GM23338 (cell line): ENCODE measurements at regions not wholly inside any gene's neighbourhood (a gene's known extent, or its start where the extent isn't known, plus 50 kb on each side); places are given as distances from the start of the nearest gene placed in this dataset.

ENCODE experiments used
- ATAC-seq: fragments of 200-7000 bp; cut with Tn5 transposase; 3 replicates; pipeline ENCODE4 v1.9.1; 2020
- DNase-seq: peaks from one replicate; pipeline ENCODE4 v3.0.0-alpha.2; 2015; ENCODE audit warnings: low spot score
- H2AFZ ChIP-seq: fragments of 200-600 bp; sonication (generic); 2 replicates; pipeline ENCODE4 v1.8.0; 2016; ENCODE audit warnings: antibody characterized with exemption, mild to moderate bottlenecking, moderate library complexity
- H3F3A ChIP-seq: fragments of 200-600 bp; sonication (generic); replicated peaks from 2 replicates; pipeline ENCODE4 v1.8.0; 2017; ENCODE audit warnings: antibody characterized with exemption, mixed run types, low read depth
- H3K27ac ChIP-seq: fragments of 200-600 bp; sonication (generic); 2 replicates; pipeline ENCODE4 v1.6.1; 2016; ENCODE audit warnings: low read depth
- H3K27me3 ChIP-seq: fragments of 200-600 bp; sonication (generic); 2 replicates; pipeline ENCODE4 v1.8.0; 2016; ENCODE audit warnings: mild to moderate bottlenecking, mixed run types, moderate library complexity; ENCODE audit not compliant: insufficient read depth
- H3K36me3 ChIP-seq: fragments of 200-600 bp; sonication (generic); 2 replicates; pipeline ENCODE4 v1.8.0; 2016; ENCODE audit warnings: mild to moderate bottlenecking; ENCODE audit not compliant: insufficient read depth
- H3K4me1 ChIP-seq: fragments of 200-600 bp; sonication (generic); 2 replicates; pipeline ENCODE4 v1.8.0; 2016; ENCODE audit warnings: mild to moderate bottlenecking, moderate library complexity; ENCODE audit not compliant: insufficient read depth
- H3K4me2 ChIP-seq: fragments of 200-600 bp; sonication (generic); 2 replicates; pipeline ENCODE4 v1.7.1; 2017; ENCODE audit warnings: mixed run types
- H3K4me3 ChIP-seq: fragments of 200-600 bp; sonication (generic); 2 replicates; pipeline ENCODE4 v1.6.1; 2016; ENCODE audit warnings: mixed run types
- H3K79me2 ChIP-seq: fragments of 200-600 bp; sonication (generic); replicated peaks from 2 replicates; pipeline ENCODE4 v1.8.0; 2017; ENCODE audit warnings: mild to moderate bottlenecking; ENCODE audit not compliant: insufficient read depth
- H3K9me2 ChIP-seq: fragments of 200-600 bp; sonication (generic); 2 replicates; pipeline ENCODE4 v1.8.0; 2017; ENCODE audit not compliant: insufficient read depth
- H4K20me1 ChIP-seq: fragments of 200-600 bp; sonication (generic); replicated peaks from 2 replicates; pipeline ENCODE4 v1.8.0; 2017; ENCODE audit warnings: mild to moderate bottlenecking; ENCODE audit not compliant: insufficient read depth
- H3K27ac Mint-ChIP-seq: 2 replicates; pipeline ENCODE4 v1.8.0; 2020; ENCODE audit warnings: inconsistent platforms, mild to moderate bottlenecking, moderate library complexity, mixed read lengths
- H3K27me3 Mint-ChIP-seq: 3 replicates; pipeline ENCODE4 v1.8.0; 2022; ENCODE audit warnings: low read depth, mild to moderate bottlenecking, moderate library complexity, mixed read lengths, inconsistent platforms; ENCODE audit not compliant: insufficient read depth, poor library complexity
- H3K36me3 Mint-ChIP-seq: 3 replicates; pipeline ENCODE4 v1.8.0; 2021; ENCODE audit warnings: low read depth, mild to moderate bottlenecking, inconsistent platforms, moderate library complexity, mixed read lengths
- H3K4me1 Mint-ChIP-seq: 3 replicates; pipeline ENCODE4 v1.8.0; 2020; ENCODE audit warnings: mild to moderate bottlenecking, inconsistent platforms, mixed read lengths
- H3K4me3 Mint-ChIP-seq: 3 replicates; pipeline ENCODE4 v1.8.0; 2021; ENCODE audit warnings: moderate library complexity, mild to moderate bottlenecking, inconsistent platforms, mixed read lengths
- H3K9me3 Mint-ChIP-seq: 3 replicates; pipeline ENCODE4 v1.8.0; 2020; ENCODE audit warnings: moderate library complexity, mild to moderate bottlenecking, inconsistent platforms, mixed read lengths
- EZH2 ChIP-seq: fragments of 200-600 bp; sonication (generic); IDR thresholded peaks from one replicate; pipeline ENCODE4 v1.8.0; 2017; ENCODE audit warnings: antibody characterized with exemption, mild to moderate bottlenecking, low read depth; ENCODE audit not compliant: unreplicated experiment
- EZH2phosphoT487 ChIP-seq: fragments of 200-600 bp; sonication (generic); IDR thresholded peaks from one replicate; pipeline ENCODE4 v1.8.1; 2018; ENCODE audit warnings: antibody characterized with exemption; ENCODE audit not compliant: unreplicated experiment
- JUNB ChIP-seq: IDR thresholded peaks from one replicate; pipeline ENCODE4 v1.6.1; 2016; ENCODE audit warnings: antibody characterized with exemption; ENCODE audit not compliant: unreplicated experiment
- NANOG ChIP-seq: IDR thresholded peaks from 2 replicates; pipeline ENCODE4 v1.6.1; 2016; ENCODE audit warnings: antibody characterized with exemption, borderline replicate concordance
- STAT1 ChIP-seq: IDR thresholded peaks from one replicate; pipeline ENCODE4 v1.6.1; 2016; ENCODE audit warnings: antibody characterized with exemption; ENCODE audit not compliant: unreplicated experiment
- ZNF114 ChIP-seq: fragments of 250-450 bp; sonication (Bioruptor Pico); IDR thresholded peaks from 2 replicates; pipeline ENCODE4 v1.5.0; 2020; ENCODE audit warnings: mild to moderate bottlenecking, moderate library complexity
- ZNF331 ChIP-seq: fragments of 250-450 bp; sonication (Bioruptor Pico); IDR thresholded peaks from 2 replicates; pipeline ENCODE4 v1.5.0; 2020; ENCODE audit warnings: low read depth, mild to moderate bottlenecking, moderate library complexity
- ZNF462 ChIP-seq: fragments of 250-450 bp; sonication (Bioruptor Pico); IDR thresholded peaks from 2 replicates; pipeline ENCODE4 v1.5.0; 2020; ENCODE audit warnings: mild to moderate bottlenecking, moderate library complexity
- TF ChIP-seq, protein P1 (sequence below), 2 experiments: fragments of 200-600 bp in 1 of 2; sonication (generic) in 1 of 2; conservative IDR thresholded peaks; 2 replicates each; pipeline versions ENCODE4 v1.5.1 to v1.6.1; 2016 to 2017; ENCODE audit warnings: antibody characterized with exemption in 2 of 2, low read depth in 2 of 2, mild to moderate bottlenecking in 2 of 2, moderate library complexity in 1 of 2
- TF ChIP-seq, protein P2 (sequence below): IDR thresholded peaks from 2 replicates; pipeline ENCODE4 v1.6.1; 2016; ENCODE audit warnings: antibody characterized with exemption

GRCh38 chr18:6639305-6639704, 90.2 kb upstream of the ARHGAP28 start:
- H3K4me1 Mint-ChIP-seq: peaks cover 27% of the 10 kb centered on the region

More at GRCh38 chr18:6639305-6639704, 90.2 kb upstream of the ARHGAP28 start:
- Histone ChIP-seq H2AFZ (no peak overlapping the region), H3K4me1 (peaks cover 13% of the 10 kb centered on the region), H3F3A (no peaks in the 10 kb centered on the region), H3K79me2 (no peaks in the 10 kb centered on the region), H3K27ac (no peak overlapping the region), H3K9me2 (no peaks in the 10 kb centered on the region), H3K27me3 (no peaks in the 10 kb centered on the region), H3K4me2 (no peak overlapping the region), H3K4me3 (no peak overlapping the region), H3K36me3 (no peaks in the 10 kb centered on the region), H4K20me1 (no peaks in the 10 kb centered on the region)
- no peak for DNase-seq
- peaks cover 6% of the 10 kb centered on the region; the same call in 1 of the 3 replicates for H3K9me3 Mint-ChIP-seq
- H3K4me3 Mint-ChIP-seq: no peak overlapping the region
- peaks cover 1% of the 10 kb centered on the region for H3K27me3 Mint-ChIP-seq
- TF ChIP-seq STAT1 (no peak), JUNB (no peak), ZNF331 (CRISPR knock-in tag) (no peak), NANOG (no peak), EZH2phosphoT487 (no peak), ZNF462 (CRISPR knock-in tag) (no peak), ZNF114 (CRISPR knock-in tag) (no peak), EZH2 (no peak)
- TF ChIP-seq, protein P1, sequence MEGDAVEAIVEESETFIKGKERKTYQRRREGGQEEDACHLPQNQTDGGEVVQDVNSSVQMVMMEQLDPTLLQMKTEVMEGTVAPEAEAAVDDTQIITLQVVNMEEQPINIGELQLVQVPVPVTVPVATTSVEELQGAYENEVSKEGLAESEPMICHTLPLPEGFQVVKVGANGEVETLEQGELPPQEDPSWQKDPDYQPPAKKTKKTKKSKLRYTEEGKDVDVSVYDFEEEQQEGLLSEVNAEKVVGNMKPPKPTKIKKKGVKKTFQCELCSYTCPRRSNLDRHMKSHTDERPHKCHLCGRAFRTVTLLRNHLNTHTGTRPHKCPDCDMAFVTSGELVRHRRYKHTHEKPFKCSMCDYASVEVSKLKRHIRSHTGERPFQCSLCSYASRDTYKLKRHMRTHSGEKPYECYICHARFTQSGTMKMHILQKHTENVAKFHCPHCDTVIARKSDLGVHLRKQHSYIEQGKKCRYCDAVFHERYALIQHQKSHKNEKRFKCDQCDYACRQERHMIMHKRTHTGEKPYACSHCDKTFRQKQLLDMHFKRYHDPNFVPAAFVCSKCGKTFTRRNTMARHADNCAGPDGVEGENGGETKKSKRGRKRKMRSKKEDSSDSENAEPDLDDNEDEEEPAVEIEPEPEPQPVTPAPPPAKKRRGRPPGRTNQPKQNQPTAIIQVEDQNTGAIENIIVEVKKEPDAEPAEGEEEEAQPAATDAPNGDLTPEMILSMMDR (conservative IDR thresholded peaks at IDR 0.05; ENCODE audit: low read depth in 2 of 2): no peak
- TF ChIP-seq, protein P2, sequence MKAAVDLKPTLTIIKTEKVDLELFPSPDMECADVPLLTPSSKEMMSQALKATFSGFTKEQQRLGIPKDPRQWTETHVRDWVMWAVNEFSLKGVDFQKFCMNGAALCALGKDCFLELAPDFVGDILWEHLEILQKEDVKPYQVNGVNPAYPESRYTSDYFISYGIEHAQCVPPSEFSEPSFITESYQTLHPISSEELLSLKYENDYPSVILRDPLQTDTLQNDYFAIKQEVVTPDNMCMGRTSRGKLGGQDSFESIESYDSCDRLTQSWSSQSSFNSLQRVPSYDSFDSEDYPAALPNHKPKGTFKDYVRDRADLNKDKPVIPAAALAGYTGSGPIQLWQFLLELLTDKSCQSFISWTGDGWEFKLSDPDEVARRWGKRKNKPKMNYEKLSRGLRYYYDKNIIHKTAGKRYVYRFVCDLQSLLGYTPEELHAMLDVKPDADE: no peak
- ATAC-seq: no peak
- H3K36me3 Mint-ChIP-seq: peaks cover 3% of the 10 kb centered on the region; the same call in 2 of the 3 replicates
- H3K27ac Mint-ChIP-seq: no peak overlapping the region; the same call in 1 of the 2 replicates
